ENCODE measurements at regions not wholly inside any gene's neighbourhood (a gene's known extent, or its start where the extent isn't known, plus 50 kb on each side); places are given as distances from the start of the nearest gene placed in this dataset.

DNA sequence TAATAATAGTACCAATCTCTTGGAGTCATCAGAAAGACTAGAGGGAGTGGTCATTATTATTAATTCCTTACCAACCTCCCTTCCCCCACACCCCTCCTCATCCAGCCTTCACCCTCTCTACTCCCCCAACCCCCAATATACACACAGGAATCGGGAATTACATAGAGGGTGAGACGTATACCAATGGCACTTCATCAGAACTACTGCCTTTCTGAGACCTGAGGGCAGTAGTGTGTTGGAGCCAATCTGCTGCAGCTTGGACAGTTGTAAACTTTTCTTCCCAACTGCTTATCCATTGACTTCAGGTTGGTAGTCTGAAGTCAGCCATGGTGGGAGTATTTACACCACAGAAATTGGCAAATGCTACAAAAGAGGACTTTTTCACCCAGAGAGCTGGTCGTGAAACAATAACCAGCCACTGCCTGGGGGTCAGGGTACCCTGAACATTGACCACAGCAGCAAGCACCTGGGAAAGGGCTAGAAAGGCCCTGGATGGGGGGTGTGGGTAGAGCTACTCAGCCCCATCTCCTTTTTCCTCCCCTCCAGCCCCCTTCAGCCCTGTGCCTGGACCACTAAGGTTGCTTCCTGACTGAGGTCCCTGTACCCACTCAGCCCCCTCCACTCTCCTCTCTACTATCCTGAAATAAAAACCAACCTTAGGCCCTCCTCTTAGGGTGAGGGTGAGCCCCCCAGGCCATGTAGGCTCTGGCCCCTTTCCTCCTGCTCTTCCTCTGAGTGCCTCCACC lies 161.5 kb downstream of the MRPL14 start:
- DNase-seq: no peak

DNA sequence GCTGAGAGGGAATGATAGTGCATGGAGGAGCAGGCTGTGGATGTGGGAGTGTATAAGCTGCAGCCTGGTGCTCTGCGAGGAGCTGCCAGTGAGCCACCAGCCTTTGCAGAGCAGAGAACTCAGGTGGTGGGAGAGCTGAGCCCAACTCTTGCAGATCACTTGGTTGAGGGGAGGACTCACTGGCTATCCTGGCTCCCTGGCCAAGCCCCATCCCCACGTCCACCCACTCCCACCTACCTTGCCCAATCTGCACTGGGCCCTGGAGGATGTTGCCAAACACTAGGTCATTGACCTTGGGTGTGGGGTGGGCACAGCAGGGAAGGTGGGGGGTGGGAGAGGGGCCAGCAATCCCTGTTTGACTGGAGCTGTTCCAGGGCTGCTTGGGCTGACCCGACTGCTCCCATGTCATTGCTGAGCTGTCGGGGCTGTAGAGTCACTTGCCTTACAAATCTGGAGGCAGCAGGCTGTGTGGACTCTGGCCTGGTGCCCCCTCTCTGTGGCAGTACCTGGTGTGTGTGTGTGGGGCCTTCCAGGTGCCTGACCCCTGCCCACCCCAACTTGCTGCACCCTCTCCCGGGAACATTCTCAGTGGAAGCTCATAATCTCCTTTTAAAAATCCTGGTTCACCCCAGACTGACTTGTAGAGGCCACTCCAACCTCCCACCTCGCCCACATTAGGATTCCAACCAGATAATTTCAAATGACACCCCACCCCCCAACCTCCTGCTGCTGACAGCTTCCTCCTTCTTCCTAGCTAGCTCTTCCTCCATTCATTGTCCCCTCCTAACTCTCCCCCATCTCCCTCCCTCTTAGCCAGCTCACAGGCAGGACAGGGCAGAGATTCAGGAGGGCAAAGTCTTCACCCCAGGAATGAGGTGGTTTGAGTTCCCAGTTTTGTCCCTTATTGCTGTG lies 162.3 kb downstream of the MRPL14 start:
- no peak for DNase-seq

GRCh38 chr6:43963877-43964658 lies 163.2 kb downstream of the MRPL14 start:
- DNase-seq: no peak

DNA sequence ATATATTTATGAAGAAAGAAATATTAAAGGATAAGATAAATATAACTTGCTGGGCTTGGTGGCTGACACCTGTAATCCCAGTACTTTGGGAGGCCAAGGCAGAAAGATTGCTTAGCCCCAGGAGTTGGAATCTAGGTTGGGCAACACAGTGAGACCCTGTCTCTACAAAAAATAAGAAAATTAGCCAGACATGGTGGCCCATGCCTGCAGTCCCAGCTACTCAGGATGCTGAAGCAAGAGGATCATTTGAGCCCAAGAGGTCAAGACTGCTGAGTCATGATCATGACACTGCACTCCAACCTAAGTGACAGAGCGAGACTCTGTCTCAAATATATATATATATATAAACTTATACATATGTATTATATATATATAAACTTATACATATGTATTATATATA lies 164.0 kb downstream of the MRPL14 start:
- no peak for DNase-seq

DNA sequence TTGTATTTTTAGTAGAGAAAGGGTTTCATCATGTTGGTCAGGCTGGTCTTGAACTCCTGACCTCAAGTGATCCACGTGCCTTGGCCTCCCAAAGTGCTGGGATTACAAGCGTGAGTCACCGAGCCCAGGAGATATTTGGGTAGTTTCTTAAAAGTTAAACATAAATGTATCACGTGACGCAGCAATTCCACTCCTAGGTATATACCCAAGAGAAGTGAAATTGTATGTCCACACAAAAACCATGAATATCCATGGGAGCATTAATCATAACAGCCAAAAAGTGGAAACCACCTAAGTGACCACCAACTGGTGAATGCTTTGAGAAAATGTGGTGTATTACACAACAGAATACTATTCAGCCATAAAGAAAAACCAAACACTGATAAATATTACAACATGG lies 164.8 kb downstream of the MRPL14 start:
- DNase-seq: no peak

- no peak for DNase-seq
Measured at GRCh38 chr6:43957273-43957672, 170.0 kb downstream of the MRPL14 start.

DNA sequence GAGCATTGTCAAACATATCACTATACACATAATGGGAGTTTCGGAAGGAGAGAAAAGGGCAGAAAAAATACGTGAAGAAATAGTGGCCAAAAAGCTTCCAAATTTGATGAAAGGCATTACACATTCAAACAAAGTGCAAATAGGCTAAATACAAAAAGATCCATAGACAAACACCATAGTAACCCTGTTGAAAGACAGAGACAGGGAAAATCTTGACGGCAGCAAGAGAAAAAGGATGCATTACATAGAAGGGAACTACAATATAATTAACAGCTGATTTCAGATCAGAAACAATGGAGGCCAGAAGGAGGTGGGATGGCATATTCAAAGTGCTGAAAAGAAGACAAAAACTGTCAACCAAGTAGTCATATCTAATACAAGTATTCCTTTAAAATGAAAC lies 170.8 kb downstream of the MRPL14 start:
- DNase-seq: no peak

DNA sequence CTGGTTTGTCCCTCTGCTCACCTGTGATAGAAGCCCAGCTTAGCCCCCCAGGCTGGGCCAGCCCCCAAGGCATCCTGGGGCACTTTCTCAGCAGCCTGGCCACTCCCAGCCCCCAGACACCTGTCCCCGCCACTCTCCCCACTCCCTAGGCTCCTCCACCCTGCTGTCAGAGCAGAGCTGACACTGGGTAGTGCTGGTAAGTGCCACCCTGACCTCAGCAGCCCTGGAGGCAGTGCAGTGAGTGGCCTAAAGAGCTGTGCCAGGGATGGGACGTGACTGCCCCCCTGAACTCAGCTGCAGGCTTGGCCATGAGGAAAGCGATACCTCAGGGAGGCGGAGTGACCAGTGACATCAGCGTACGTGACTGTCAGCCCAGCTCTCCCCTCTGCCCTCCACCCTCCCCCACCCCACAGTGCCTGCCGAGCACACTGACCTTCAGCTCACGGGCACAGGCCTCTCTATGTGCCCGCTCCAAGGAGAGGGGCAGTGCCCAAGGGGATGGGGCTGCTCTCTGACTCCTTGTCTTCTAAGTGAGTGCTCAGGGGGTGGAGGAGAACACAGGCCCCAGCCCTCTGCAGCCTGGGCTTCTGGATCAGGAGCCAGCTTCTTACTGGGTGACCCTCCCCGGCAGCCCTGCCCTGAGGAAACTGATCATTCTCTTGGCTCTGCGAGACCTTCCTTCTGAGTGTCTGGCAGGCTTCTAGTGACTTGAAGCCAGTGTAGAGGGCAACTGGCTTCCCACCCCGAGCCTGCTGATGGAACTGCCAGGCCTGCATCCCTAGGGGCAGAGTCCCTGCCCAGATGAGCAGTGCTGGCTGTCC lies 172.7 kb downstream of the MRPL14 start:
- no peak for DNase-seq

DNA sequence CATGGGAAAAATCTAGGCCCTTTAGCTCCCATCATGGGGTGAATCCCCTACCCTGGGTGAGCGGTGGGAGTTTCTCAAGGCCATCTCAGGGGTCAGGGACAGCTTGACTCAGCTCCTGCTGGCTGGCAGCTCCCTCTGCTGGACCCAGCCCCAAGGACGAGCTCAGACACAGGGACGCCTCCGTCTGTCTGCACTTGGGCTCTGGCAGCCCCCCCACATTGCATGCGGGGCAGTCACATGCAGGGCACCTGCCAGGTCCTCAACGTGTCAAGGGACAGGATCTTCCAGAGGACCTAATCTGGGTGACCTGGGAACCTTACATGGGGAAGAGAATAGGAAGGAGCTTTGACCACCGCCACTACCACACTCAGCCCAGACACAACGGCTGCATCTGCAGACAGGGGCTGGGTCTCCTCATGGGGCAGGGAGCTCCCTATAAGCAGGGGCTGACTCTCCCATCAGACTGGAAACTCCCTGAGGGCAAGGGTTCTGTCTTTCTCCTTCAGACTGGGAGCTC lies 173.4 kb downstream of the MRPL14 start:
- no peak for DNase-seq

- no peak for DNase-seq
Measured at GRCh38 chr6:43953256-43953655, 174.0 kb downstream of the MRPL14 start.

DNA sequence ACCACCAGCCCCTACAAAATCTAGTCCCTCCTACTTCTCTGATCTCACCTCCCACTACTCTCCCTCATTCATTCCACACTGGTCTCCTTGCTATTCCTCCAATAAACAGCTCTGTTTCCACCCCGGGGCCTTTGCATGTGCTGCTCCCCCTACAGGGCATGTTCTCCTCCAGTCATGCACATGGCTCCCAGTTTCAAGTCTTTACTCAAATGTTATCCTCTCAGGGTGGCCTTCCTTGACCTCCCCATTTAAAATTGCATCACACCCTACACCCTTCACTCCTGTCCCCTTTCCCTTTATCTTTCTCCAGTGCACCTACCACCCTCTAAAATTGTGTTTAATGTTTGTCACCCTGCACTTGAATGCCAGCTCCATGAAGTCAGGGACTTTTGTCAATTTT lies 174.5 kb downstream of the MRPL14 start:
- DNase-seq: no peak

- DNase-seq: no peak
Measured at GRCh38 chr6:43951756-43952675, 175.2 kb downstream of the MRPL14 start.

GRCh38 chr6:43951063-43951755 lies 176.0 kb downstream of the MRPL14 start:
- DNase-seq: no peak

DNA sequence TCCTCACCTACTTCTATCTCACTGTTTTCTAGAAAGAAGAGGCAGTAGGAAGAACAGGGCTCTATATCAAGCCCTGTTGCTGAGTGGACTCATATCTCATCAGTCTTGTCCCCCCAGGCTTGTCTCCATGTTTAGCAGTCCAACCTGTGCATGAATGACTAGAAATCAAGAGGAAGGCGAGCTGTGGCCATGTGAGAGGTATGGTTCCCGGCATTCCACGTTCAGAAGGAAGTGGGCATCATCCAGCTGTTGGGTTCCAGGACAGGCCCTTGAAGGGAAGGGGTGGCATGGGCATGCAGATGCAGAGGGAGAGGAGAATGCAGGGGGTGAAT lies 176.6 kb downstream of the MRPL14 start:
- no peak for DNase-seq

- no peak for DNase-seq
Measured at GRCh38 chr6:43950051-43950605, 177.1 kb downstream of the MRPL14 start.

GRCh38 chr6:43949551-43949991 lies 177.7 kb downstream of the MRPL14 start:
- DNase-seq: no peak

- DNase-seq: no peak
Measured at GRCh38 chr6:43948527-43949485, 178.4 kb downstream of the MRPL14 start.

GRCh38 chr6:43947860-43948259 lies 177.8 kb downstream of the VEGFA start:
- no peak for DNase-seq

All from stimulated activated CD4-positive, alpha-beta T cell treated with anti-CD3 and anti-CD28 coated beads, Interleukin-2, amount 100 ng/mL, for 24 hours (primary cell).